ENCODE measurements at regions not wholly inside any gene's neighbourhood (a gene's known extent, or its start where the extent isn't known, plus 50 kb on each side); places are given as distances from the start of the nearest gene placed in this dataset.

DNA sequence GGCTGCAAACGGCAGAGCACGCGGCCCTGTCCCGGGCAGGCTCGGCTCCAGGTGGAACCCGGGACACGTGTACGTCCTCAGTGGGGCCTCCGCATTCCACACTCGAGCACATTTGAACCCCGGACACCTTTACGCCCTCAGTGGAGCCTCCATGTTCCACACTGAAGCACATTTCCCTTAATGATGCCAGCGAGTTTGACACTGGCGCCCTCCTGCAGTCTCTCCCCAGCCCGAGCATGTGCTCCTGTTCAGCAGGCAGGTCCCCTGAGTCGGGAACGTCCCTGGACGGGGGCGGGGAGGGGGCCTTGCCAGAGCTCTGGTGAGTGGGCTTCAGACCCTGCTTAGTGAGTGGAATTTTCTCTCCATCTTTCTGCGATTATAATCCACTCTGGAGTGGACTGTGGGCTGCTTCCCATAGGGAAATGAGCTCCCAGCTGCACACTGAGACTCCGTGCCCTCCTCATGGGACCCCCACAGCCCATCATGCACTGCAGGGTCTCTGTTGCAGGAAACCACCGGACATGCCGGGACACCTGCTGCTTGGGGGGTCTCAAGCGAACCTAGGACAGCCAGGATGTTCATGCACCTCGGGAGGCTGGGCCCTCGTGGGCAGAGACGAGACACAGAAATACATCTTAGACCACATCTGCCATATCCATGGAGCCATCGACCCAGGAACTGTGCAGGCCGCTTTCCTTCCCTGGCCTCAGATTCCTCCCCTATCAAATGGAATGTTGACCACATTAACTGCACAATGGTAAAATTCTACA lies 70.3 kb upstream of the SNTG2 start:
- TF ChIP-seq, protein P1, sequence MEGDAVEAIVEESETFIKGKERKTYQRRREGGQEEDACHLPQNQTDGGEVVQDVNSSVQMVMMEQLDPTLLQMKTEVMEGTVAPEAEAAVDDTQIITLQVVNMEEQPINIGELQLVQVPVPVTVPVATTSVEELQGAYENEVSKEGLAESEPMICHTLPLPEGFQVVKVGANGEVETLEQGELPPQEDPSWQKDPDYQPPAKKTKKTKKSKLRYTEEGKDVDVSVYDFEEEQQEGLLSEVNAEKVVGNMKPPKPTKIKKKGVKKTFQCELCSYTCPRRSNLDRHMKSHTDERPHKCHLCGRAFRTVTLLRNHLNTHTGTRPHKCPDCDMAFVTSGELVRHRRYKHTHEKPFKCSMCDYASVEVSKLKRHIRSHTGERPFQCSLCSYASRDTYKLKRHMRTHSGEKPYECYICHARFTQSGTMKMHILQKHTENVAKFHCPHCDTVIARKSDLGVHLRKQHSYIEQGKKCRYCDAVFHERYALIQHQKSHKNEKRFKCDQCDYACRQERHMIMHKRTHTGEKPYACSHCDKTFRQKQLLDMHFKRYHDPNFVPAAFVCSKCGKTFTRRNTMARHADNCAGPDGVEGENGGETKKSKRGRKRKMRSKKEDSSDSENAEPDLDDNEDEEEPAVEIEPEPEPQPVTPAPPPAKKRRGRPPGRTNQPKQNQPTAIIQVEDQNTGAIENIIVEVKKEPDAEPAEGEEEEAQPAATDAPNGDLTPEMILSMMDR (IDR thresholded peaks at IDR 0.05), result no peak
- no peak for TF ChIP-seq EP300 (IDR thresholded peaks at IDR 0.05)

All from stomach (tissue), 4 donors.